ENCODE measurements at regions not wholly inside any gene's neighbourhood (a gene's known extent, or its start where the extent isn't known, plus 50 kb on each side); places are given as distances from the start of the nearest gene placed in this dataset.

DNA sequence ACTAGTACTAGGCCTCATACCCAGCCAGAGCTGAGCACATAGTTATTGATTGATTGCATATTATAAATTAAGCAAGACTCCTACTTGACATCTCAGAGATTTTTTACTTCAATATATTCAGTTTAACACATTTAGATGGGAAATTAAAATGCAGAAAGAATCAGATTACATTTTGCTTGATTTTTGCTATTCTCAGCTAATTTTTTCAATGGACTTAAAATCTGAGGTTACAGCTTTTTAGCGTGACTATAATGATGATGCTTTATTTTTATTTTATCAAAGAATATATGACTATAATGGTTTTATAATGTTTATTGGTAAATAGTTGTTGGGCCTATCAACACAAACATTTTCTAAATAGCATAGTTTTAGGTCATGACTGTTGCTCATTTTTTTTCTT lies 493.0 kb upstream of the CNTNAP5 start:
- H3K36me3 ChIP-seq = no peaks in the 10 kb centered on the region
- no peaks in the 10 kb centered on the region for H3K4me1 ChIP-seq
- H3K27me3 ChIP-seq = no peaks in the 10 kb centered on the region
- no peak for DNase-seq
- H3K9me3 ChIP-seq = no peaks in the 10 kb centered on the region
- H3K4me3 ChIP-seq (ENCODE audit: low read depth, low read length) = no peak overlapping the region
- no peak for TF ChIP-seq CTCF (IDR thresholded peaks at IDR 0.05; ENCODE audit: low read depth, low read length)

DNA sequence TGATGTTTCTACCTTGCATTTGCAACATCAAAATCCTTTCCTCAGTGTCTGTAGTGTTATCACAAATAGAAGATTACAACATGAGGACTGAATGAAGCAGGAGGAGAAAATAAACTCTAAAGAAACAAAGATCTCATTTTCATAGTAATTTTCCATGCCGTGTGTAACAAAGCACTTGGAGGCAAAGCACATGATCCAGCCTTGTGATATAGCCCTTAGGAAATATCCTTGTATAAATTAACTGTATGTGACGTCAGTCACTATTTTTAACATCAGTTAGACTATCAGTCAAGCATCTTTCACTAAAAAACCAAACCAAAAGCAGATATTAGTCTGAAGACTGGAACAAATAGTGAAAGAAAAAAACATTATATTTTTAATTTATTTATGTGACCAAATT lies 492.1 kb upstream of the CNTNAP5 start:
- H3K4me3 ChIP-seq (ENCODE audit: low read depth, low read length) = no peak overlapping the region
- DNase-seq = no peak
- no peaks in the 10 kb centered on the region for H3K27me3 ChIP-seq
- no peaks in the 10 kb centered on the region for H3K9me3 ChIP-seq
- no peaks in the 10 kb centered on the region for H3K36me3 ChIP-seq
- H3K4me1 ChIP-seq = no peaks in the 10 kb centered on the region
- no peak for TF ChIP-seq CTCF (IDR thresholded peaks at IDR 0.05; ENCODE audit: low read depth, low read length)

- H3K4me1 ChIP-seq = no peaks in the 10 kb centered on the region
- no peaks in the 10 kb centered on the region for H3K9me3 ChIP-seq
- DNase-seq = no peak
- H3K27me3 ChIP-seq = no peaks in the 10 kb centered on the region
- no peak overlapping the region for H3K4me3 ChIP-seq (ENCODE audit: low read depth, low read length)
- TF ChIP-seq CTCF (IDR thresholded peaks at IDR 0.05; ENCODE audit: low read depth, low read length) = no peak
- no peaks in the 10 kb centered on the region for H3K36me3 ChIP-seq
These were observed 484.8 kb upstream of the CNTNAP5 start for GRCh38 chr2:123540291-123540690.

- no peak overlapping the region for H3K4me3 ChIP-seq (ENCODE audit: low read depth, low read length)
- no peaks in the 10 kb centered on the region for H3K4me1 ChIP-seq
- no peaks in the 10 kb centered on the region for H3K36me3 ChIP-seq
- no peaks in the 10 kb centered on the region for H3K9me3 ChIP-seq
- DNase-seq = no peak
- TF ChIP-seq CTCF (IDR thresholded peaks at IDR 0.05; ENCODE audit: low read depth, low read length) = no peak
- no peaks in the 10 kb centered on the region for H3K27me3 ChIP-seq
These were observed 478.7 kb upstream of the CNTNAP5 start for GRCh38 chr2:123546353-123546752.

DNA sequence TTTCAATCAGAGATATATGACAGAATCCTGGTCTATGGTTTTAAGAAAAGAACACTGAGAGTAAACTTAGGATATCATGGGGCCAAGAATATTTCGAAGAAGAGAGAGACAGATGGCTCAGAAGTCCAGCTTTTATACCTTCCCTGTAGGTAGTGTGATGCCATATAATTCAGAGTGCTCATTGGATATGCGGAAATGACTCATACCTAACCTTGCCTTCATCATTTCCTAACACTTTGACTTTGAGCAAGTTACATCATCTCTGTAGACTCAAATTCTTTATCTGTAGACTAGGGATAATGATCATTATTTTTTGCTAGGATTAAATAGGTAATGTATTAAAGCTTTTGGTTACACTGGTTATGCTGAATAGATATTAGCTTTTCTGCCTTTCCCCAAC lies 461.6 kb upstream of the CNTNAP5 start:
- TF ChIP-seq CTCF (IDR thresholded peaks at IDR 0.05; ENCODE audit: low read depth, low read length) = no peak
- Histone ChIP-seq H3K4me1 (no peaks in the 10 kb centered on the region), H3K27me3 (no peaks in the 10 kb centered on the region), H3K4me3 (ENCODE audit: low read depth, low read length) (no peak overlapping the region), H3K9me3 (no peaks in the 10 kb centered on the region), H3K36me3 (no peaks in the 10 kb centered on the region)
- DNase-seq = no peak

GRCh38 chr2:123566291-123566946 lies 458.7 kb upstream of the CNTNAP5 start:
- no peak overlapping the region for H3K4me3 ChIP-seq (ENCODE audit: low read depth, low read length)
- no peaks in the 10 kb centered on the region for H3K36me3 ChIP-seq
- DNase-seq = no peak
- H3K9me3 ChIP-seq = no peaks in the 10 kb centered on the region
- TF ChIP-seq CTCF (IDR thresholded peaks at IDR 0.05; ENCODE audit: low read depth, low read length) = no peak
- H3K4me1 ChIP-seq = no peaks in the 10 kb centered on the region
- H3K27me3 ChIP-seq = no peaks in the 10 kb centered on the region

All from BE2C (cell line).